K562 (cell line): ENCODE measurements at regions not wholly inside any gene's neighbourhood (a gene's known extent, or its start where the extent isn't known, plus 50 kb on each side); places are given as distances from the start of the nearest gene placed in this dataset.

Experiments used
- ATAC-seq: fragments of 200-7000 bp; cut with Tn5 transposase; 3 replicates; pipeline ENCODE4 v1.9.1; 2020; ENCODE audit warnings: moderate library complexity
- BruUV-seq: library from RNA; stranded (reverse); fragments of 400-500 nt; replicated peaks from 2 replicates; lab custom pipeline; 2021; lab: Mats Ljungman, UMichigan
- CTCF ChIA-PET: fragments of 300-600 bp; formaldehyde crosslinking; extraction: SDS; loops from one replicate; lab custom pipeline; 2021; ENCODE audit warnings: low intra/inter-chr PET ratio; lab: Yijun Ruan, JAX
- POLR2A ChIA-PET: fragments of 300-600, 350-650 bp; sonication (Branson Sonifier 250); formaldehyde crosslinking; extraction: SDS; loops from one replicate; lab custom pipeline; 2021; ENCODE audit warnings: antibody characterized with exemption, inconsistent platforms; lab: Yijun Ruan, JAX
- DNase-seq, 4 experiments: peaks; one replicate each; pipeline versions ENCODE4 v3.0.0 to v3.0.0-alpha.2; 2011 to 2018; ENCODE audit warnings: low spot score in 3 of 4, mixed read lengths in 3 of 4; ENCODE audit errors: extremely low read depth in 1 of 4
- FAIRE-seq: peaks from 2 replicates; lab custom pipeline; 2011; peaks lifted over from hg19 to GRCh38; lab: Jason Lieb, UNC
- H2AFZ ChIP-seq: 2 replicates; pipeline ENCODE4 v1.6.0; 2011; ENCODE audit warnings: low read depth, low read length, control low read depth, inconsistent platforms
- H3K27ac ChIP-seq: fragments of 200-600 bp; 3 replicates; pipeline ENCODE4 v1.8.0; 2011; ENCODE audit warnings: low read depth, mild to moderate bottlenecking, control low read depth, inconsistent platforms, low read length, moderate library complexity, mixed read lengths; ENCODE audit errors: extremely low read depth
- H3K27me3 ChIP-seq, 2 experiments: fragments of 300-600 bp in 1 of 2; 2 replicates in 1 of 2; 3 replicates in 1 of 2; pipeline versions ENCODE4 v1.6.0 to v1.8.0; 2011; ENCODE audit warnings: inconsistent platforms in 2 of 2, low read length in 2 of 2, mild to moderate bottlenecking in 1 of 2, mixed read lengths in 1 of 2, moderate library complexity in 1 of 2; ENCODE audit not compliant: control insufficient read depth in 2 of 2, insufficient read depth in 2 of 2
- H3K36me3 ChIP-seq: fragments of 300-600 bp; 3 replicates; pipeline ENCODE4 v1.8.0; 2011; ENCODE audit warnings: mild to moderate bottlenecking, low read length, inconsistent platforms; ENCODE audit not compliant: control insufficient read depth, insufficient read depth
- H3K4me1 ChIP-seq, 2 experiments: fragments of 200-600 bp in 1 of 2; replicated peaks in 1 of 2; 2 replicates in 1 of 2; 3 replicates in 1 of 2; pipeline versions ENCODE4 v1.5.1 to v1.8.0; 2011; ENCODE audit warnings: inconsistent platforms in 2 of 2, low read length in 2 of 2, mild to moderate bottlenecking in 1 of 2, mixed read lengths in 1 of 2, moderate library complexity in 1 of 2; ENCODE audit not compliant: control insufficient read depth in 2 of 2, insufficient read depth in 2 of 2
- H3K4me2 ChIP-seq: 2 replicates; pipeline ENCODE4 v1.6.1; 2011; ENCODE audit warnings: low read length, control low read depth, inconsistent platforms, mixed read lengths; ENCODE audit not compliant: insufficient read depth
- H3K4me3 ChIP-seq: fragments of 200-600 bp; sonication (generic), shearing (Covaris generic); 2 replicates; pipeline ENCODE4 v1.5.1; 2016; ENCODE audit warnings: control low read depth, inconsistent platforms
- H3K79me2 ChIP-seq: fragments of 200-600 bp; 3 replicates; pipeline ENCODE4 v1.8.0; 2011; ENCODE audit warnings: low read length, inconsistent platforms; ENCODE audit not compliant: control insufficient read depth, insufficient read depth
- H3K9ac ChIP-seq, 2 experiments: 2 replicates each; pipeline versions ENCODE4 v1.6.0 to v1.6.1; 2011; ENCODE audit warnings: low read depth in 2 of 2, low read length in 2 of 2, control low read depth in 1 of 2, inconsistent platforms in 1 of 2, mild to moderate bottlenecking in 1 of 2, mixed read lengths in 1 of 2; ENCODE audit not compliant: insufficient read depth in 1 of 2
- H3K9me1 ChIP-seq: one replicate; pipeline ENCODE4 v1.6.0; 2011; ENCODE audit warnings: inconsistent platforms, mild to moderate bottlenecking, low read length, moderate library complexity; ENCODE audit not compliant: control insufficient read depth, insufficient read depth
- H3K9me3 ChIP-seq: replicated peaks from 2 replicates; pipeline ENCODE4 v1.5.1; 2011; ENCODE audit warnings: low read depth, low read length, inconsistent platforms; ENCODE audit not compliant: control insufficient read depth, insufficient read depth
- H4K20me1 ChIP-seq: replicated peaks from 2 replicates; pipeline ENCODE4 v1.6.1; 2011; ENCODE audit warnings: low read length, inconsistent platforms, mixed read lengths; ENCODE audit not compliant: control insufficient read depth, insufficient read depth
- FOXA3 ChIP-seq, 2 experiments: fragments of 450-650 bp in 1 of 2; sonication (generic) in 1 of 2; formaldehyde crosslinking; IDR thresholded peaks in 1 of 2; conservative IDR thresholded peaks in 1 of 2; 2 replicates each; pipeline versions ENCODE4 v1.4.0 to v1.8.0; 2020 to 2022; ENCODE audit warnings: mild to moderate bottlenecking in 2 of 2, missing genetic modification reagents in 1 of 2
- NFXL1 ChIP-seq: fragments of 450-650 bp; formaldehyde crosslinking; IDR thresholded peaks from 2 replicates; pipeline ENCODE4 v1.4.0; 2021; ENCODE audit warnings: mild to moderate bottlenecking
- SNRNP70 ChIP-seq: fragments of 200-400 bp; formaldehyde crosslinking; optimal IDR thresholded peaks from 2 replicates; pipeline ENCODE3; 2017; ENCODE audit warnings: low read depth, low read length
- ZNF3 ChIP-seq: fragments of 250-450 bp; sonication (Bioruptor Pico); IDR thresholded peaks from 2 replicates; pipeline ENCODE4 v1.5.0; 2021; ENCODE audit warnings: mild to moderate bottlenecking, moderate library complexity
- WGBS: fragments of 100-300 bp; shearing (Covaris generic); methylation state at CpG from one replicate; pipeline ENCODE4 v1.1.6; 2016; ENCODE audit warnings: low coverage, mixed read lengths; ENCODE audit not compliant: insufficient coverage; ENCODE audit errors: missing lambda C conversion rate; 5-methylcytosine and 5-hydroxymethylcytosine counted together
- in situ Hi-C: fragments of 300-500 bp; cut with MboI; formaldehyde crosslinking; loops from 4 replicates; pipeline ENCODE4 v1.15.0; 2018; ENCODE audit warnings: inconsistent platforms, mixed read lengths
- intact Hi-C: fragments of 100-400 bp; cut with micrococcal nuclease; formaldehyde crosslinking; loops from 2 replicates; pipeline ENCODE4 v1.14.2; 2022
- TF ChIP-seq, protein P1 (sequence below): fragments of 450-650 bp; formaldehyde crosslinking; IDR thresholded peaks from 2 replicates; pipeline ENCODE4 v1.4.0; 2022; ENCODE audit warnings: missing genetic modification characterization
- TF ChIP-seq, protein P2 (sequence below): fragments of 200-800 bp; sonication (Bioruptor generic); IDR thresholded peaks from 2 replicates; pipeline ENCODE4 v1.6.1; 2016; ENCODE audit warnings: missing genetic modification characterization, missing compliant biosample characterization
- TF ChIP-seq, protein P3 (sequence below), 2 experiments: fragments of 450-650 bp; IDR thresholded peaks; 2 replicates each; pipeline ENCODE4 v1.6.1; 2016; ENCODE audit warnings: mild to moderate bottlenecking in 2 of 2, borderline replicate concordance in 1 of 2, low read depth in 1 of 2, moderate library complexity in 1 of 2

DNA sequence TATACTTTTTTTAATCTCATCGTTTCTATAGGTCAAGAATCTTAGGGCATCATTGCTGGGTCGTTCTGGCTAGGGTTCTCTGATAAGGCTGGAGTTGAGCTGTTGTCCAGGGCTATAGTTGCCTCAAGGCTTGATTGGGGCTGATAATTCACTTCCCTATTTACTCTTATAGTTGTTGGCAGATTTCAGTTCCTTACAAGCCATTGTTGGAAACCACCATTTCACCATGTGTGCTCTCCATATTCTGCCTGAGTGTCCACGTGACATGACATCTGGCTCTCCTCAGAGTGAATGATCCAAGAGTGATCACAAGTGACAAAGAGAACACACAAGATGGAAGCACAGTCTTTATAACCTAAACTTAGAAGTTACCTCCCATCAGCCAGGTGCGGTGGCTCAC lies 852.2 kb downstream of the EFNA5 start:
- Histone ChIP-seq H3K4me2 (no peak overlapping the region), H3K36me3 (no peaks in the 10 kb centered on the region), H3K79me2 (no peaks in the 10 kb centered on the region), H3K9ac (no peak overlapping the region), H3K27ac (no peak overlapping the region), H3K27me3 (no peaks in the 10 kb centered on the region), H3K9me3 (no peaks in the 10 kb centered on the region), H2AFZ (no peak overlapping the region), H3K4me1 (no peaks in the 10 kb centered on the region), H4K20me1 (no peaks in the 10 kb centered on the region), H3K9me1 (no peaks in the 10 kb centered on the region), H3K4me3 (no peak overlapping the region)
- CTCF ChIA-PET = no interaction called here
- DNase-seq (no peak), FAIRE-seq (no peak), ATAC-seq (no peak)
- POLR2A ChIA-PET = interaction anchor here (1.0 kb wide), 1 partner anchor 9 kb away, joined by 3 read pairs; no protein-coding TSS in a partner anchor
- intact Hi-C loops = no loop called here
- 0% methylated on average over 4 of the region's 4 CpGs for WGBS
- in situ Hi-C loops = no loop called here
- no TSS peak for BruUV-seq
- TF ChIP-seq, protein P1, sequence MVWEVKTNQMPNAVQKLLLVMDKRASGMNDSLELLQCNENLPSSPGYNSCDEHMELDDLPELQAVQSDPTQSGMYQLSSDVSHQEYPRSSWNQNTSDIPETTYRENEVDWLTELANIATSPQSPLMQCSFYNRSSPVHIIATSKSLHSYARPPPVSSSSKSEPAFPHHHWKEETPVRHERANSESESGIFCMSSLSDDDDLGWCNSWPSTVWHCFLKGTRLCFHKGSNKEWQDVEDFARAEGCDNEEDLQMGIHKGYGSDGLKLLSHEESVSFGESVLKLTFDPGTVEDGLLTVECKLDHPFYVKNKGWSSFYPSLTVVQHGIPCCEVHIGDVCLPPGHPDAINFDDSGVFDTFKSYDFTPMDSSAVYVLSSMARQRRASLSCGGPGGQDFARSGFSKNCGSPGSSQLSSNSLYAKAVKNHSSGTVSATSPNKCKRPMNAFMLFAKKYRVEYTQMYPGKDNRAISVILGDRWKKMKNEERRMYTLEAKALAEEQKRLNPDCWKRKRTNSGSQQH (CRISPR knock-in tag) = no peak
- TF ChIP-seq ZNF3 (CRISPR knock-in tag) = no peak
- no peak for TF ChIP-seq NFXL1 (CRISPR knock-in tag)
- TF ChIP-seq, protein P2, sequence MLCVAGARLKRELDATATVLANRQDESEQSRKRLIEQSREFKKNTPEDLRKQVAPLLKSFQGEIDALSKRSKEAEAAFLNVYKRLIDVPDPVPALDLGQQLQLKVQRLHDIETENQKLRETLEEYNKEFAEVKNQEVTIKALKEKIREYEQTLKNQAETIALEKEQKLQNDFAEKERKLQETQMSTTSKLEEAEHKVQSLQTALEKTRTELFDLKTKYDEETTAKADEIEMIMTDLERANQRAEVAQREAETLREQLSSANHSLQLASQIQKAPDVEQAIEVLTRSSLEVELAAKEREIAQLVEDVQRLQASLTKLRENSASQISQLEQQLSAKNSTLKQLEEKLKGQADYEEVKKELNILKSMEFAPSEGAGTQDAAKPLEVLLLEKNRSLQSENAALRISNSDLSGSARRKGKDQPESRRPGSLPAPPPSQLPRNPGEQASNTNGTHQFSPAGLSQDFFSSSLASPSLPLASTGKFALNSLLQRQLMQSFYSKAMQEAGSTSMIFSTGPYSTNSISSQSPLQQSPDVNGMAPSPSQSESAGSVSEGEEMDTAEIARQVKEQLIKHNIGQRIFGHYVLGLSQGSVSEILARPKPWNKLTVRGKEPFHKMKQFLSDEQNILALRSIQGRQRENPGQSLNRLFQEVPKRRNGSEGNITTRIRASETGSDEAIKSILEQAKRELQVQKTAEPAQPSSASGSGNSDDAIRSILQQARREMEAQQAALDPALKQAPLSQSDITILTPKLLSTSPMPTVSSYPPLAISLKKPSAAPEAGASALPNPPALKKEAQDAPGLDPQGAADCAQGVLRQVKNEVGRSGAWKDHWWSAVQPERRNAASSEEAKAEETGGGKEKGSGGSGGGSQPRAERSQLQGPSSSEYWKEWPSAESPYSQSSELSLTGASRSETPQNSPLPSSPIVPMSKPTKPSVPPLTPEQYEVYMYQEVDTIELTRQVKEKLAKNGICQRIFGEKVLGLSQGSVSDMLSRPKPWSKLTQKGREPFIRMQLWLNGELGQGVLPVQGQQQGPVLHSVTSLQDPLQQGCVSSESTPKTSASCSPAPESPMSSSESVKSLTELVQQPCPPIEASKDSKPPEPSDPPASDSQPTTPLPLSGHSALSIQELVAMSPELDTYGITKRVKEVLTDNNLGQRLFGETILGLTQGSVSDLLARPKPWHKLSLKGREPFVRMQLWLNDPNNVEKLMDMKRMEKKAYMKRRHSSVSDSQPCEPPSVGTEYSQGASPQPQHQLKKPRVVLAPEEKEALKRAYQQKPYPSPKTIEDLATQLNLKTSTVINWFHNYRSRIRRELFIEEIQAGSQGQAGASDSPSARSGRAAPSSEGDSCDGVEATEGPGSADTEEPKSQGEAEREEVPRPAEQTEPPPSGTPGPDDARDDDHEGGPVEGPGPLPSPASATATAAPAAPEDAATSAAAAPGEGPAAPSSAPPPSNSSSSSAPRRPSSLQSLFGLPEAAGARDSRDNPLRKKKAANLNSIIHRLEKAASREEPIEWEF (CRISPR knock-in tag) = no peak
- no peak for TF ChIP-seq SNRNP70
- TF ChIP-seq FOXA3 (CRISPR knock-in tag; conservative IDR thresholded peaks at IDR 0.05 in 1 of 2, IDR thresholded peaks at IDR 0.05 in 1 of 2) = no peak
- TF ChIP-seq, protein P3, sequence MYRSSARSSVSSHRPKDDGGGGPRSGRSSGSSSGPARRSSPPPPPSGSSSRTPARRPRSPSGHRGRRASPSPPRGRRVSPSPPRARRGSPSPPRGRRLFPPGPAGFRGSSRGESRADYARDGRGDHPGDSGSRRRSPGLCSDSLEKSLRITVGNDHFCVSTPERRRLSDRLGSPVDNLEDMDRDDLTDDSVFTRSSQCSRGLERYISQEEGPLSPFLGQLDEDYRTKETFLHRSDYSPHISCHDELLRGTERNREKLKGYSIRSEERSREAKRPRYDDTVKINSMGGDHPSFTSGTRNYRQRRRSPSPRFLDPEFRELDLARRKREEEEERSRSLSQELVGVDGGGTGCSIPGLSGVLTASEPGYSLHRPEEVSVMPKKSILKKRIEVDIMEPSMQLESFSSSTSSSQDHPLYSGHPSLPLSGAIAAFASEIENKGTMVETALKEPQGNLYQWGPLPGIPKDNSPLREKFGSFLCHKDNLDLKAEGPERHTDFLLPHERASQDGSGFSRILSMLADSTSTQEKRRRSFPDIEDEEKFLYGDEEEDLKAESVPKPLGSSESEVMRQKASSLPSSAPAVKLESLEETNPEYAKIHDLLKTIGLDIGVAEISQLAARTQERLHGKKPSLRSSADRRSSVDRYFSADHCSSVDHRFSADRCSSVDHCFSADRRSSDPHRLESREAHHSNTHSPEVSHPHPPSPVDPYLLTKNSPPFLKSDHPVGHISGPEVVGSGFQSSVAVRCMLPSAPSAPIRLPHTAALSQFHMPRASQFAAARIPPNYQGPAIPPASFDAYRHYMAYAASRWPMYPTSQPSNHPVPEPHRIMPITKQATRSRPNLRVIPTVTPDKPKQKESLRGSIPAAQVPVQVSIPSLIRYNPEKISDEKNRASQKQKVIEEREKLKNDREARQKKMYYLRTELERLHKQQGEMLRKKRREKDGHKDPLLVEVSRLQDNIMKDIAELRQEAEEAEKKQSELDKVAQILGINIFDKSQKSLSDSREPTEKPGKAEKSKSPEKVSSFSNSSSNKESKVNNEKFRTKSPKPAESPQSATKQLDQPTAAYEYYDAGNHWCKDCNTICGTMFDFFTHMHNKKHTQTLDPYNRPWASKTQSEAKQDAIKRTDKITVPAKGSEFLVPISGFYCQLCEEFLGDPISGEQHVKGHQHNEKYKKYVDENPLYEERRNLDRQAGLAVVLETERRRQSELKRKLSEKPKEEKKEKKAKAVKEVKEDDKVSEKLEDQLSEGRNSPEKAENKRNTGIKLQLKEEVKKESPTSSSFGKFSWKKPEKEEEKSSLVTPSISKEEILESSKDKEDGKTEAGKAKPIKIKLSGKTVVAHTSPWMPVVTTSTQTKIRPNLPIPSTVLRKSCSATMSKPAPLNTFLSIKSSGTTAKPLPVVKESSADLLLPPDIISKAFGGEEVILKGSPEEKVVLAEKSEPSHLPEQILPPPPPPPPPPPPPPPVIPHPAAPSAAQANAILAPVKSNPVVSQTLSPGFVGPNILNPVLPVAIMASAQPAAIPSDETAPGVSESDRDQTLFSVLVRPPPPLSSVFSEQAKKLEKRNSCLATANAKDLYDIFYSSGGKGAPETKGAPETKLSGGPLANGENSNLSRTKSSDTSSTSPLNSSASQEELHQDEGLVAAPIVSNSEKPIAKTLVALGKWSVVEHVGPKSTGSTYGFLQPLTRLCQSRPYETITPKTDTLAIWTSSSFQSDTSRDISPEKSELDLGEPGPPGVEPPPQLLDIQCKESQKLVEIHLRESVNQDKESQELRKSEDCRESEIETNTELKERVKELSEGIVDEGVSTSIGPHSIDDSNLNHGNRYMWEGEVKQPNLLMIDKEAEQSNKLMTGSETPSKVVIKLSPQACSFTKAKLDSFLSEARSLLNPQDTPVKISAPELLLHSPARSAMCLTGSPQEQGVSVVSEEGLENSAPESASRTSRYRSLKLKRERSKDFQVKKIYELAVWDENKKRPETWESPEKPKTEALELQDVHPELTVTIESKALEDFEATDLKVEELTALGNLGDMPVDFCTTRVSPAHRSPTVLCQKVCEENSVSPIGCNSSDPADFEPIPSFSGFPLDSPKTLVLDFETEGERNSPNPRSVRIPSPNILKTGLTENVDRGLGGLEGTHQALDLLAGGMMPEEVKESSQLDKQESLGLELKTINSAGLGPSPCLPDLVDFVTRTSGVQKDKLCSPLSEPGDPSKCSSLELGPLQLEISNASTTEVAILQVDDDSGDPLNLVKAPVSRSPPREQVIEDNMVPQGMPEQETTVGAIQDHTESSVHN (IDR thresholded peaks at IDR 0.05; ENCODE audit: borderline replicate concordance in 1 of 2, low read depth in 1 of 2) = no peak
